GM12891 (cell line): ENCODE measurements at regions not wholly inside any gene's neighbourhood (a gene's known extent, or its start where the extent isn't known, plus 50 kb on each side); places are given as distances from the start of the nearest gene placed in this dataset.
"Not testable (repeated sequence)": the region's sequence is repeated elsewhere in the genome, so short reads cannot be mapped to it uniquely, and the experiment has no call there.

Experiments used
- DNase-seq: peaks from one replicate; pipeline ENCODE4 v3.0.0; 2011; ENCODE audit warnings: low spot score; ENCODE audit not compliant: insufficient read length
- FAIRE-seq: peaks from 2 replicates; lab custom pipeline; 2011; peaks lifted over from hg19 to GRCh38; lab: Jason Lieb, UNC
- PAX5 ChIP-seq: IDR thresholded peaks from 2 replicates; pipeline ENCODE4 v1.6.1; 2011; ENCODE audit warnings: low read length, moderate library complexity, mild to moderate bottlenecking; ENCODE audit not compliant: insufficient read depth, severe bottlenecking
- POLR2A ChIP-seq: IDR thresholded peaks from 2 replicates; pipeline ENCODE4 v1.6.1; 2011; ENCODE audit warnings: low read depth, low read length, control low read depth
- POLR2AphosphoS5 ChIP-seq: IDR thresholded peaks from 2 replicates; pipeline ENCODE4 v1.6.1; 2011; ENCODE audit warnings: low read depth, low read length, control low read depth
- POU2F2 ChIP-seq: IDR thresholded peaks from 2 replicates; pipeline ENCODE4 v1.6.1; 2011; ENCODE audit warnings: low read depth, mild to moderate bottlenecking, control low read depth, low read length, moderate library complexity
- SPI1 ChIP-seq: IDR thresholded peaks from 2 replicates; pipeline ENCODE4 v1.6.1; 2011; ENCODE audit warnings: low read depth, low read length, control low read depth
- TAF1 ChIP-seq: IDR thresholded peaks from 2 replicates; pipeline ENCODE4 v1.6.1; 2011; ENCODE audit warnings: low read depth, low read length, control low read depth

DNA sequence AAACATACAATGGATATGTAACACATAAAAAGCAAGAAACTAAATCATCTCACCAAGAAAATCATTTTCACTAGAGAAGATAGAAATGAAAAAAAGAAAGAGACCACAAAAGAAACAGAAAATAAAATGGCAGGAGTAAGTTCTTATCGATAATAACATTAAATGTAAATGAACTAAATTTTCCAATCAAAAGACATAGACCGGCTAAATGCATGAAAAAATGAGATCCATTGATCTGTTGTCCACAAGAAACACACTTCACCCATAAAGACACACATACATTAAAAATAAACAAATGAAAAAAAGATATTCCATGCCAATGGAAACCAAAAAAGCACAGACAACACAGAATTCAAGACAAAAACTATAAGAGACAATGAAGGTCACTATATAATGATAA lies 1771.9 kb downstream of the SI start:
- TF ChIP-seq POLR2AphosphoS5: no peak
- no peak for TF ChIP-seq POU2F2
- no peak for TF ChIP-seq PAX5
- DNase-seq: no peak
- FAIRE-seq: no peak

DNA sequence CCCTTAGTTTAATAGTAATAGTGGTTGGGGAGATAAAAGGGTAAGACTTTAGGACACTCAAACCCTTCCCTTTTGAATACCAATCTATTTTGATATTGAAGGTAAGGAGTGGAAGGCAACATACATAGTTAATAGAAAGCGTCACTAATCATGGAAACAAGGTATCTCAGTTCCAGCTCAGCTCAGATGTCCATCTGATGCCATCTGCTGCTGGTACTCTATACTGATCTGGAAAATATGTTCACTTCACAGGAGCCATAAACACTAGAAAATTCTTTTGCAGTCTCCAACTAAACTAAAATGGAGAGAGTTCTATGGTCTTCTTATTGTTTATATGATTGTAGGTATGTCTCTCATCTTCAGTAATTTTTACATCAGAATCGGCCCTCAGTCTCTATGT lies 1777.1 kb downstream of the OTOL1 start:
- TF ChIP-seq PAX5 (no peak), POLR2AphosphoS5 (no peak), POU2F2 (no peak)
- no peak for FAIRE-seq
- no peak for DNase-seq

- TF ChIP-seq TAF1 (no peak), POLR2AphosphoS5 (no peak), POU2F2 (no peak), SPI1 (no peak), PAX5 (no peak), POLR2A (no peak)
- no peak for DNase-seq
- no peak for FAIRE-seq
These were observed 1770.1 kb downstream of the OTOL1 start for GRCh38 chr3:163266731-163267130.

- FAIRE-seq: no peak
- no peak for DNase-seq
- TF ChIP-seq TAF1 (no peak), POLR2A (no peak), PAX5 (no peak), POU2F2 (no peak), SPI1 (no peak), POLR2AphosphoS5 (no peak)
These were observed 1765.0 kb downstream of the OTOL1 start for GRCh38 chr3:163261618-163262017.

- DNase-seq: no peak
- no peak for FAIRE-seq
- no peak for TF ChIP-seq POLR2AphosphoS5
- no peak for TF ChIP-seq TAF1
- TF ChIP-seq SPI1: no peak
- TF ChIP-seq POLR2A: no peak
- TF ChIP-seq PAX5: no peak
- no peak for TF ChIP-seq POU2F2
These were observed 1764.4 kb downstream of the OTOL1 start for GRCh38 chr3:163261056-163261455.

GRCh38 chr3:163218336-163218735 lies 1721.7 kb downstream of the OTOL1 start:
- FAIRE-seq: no peak
- no peak for DNase-seq
- no peak for TF ChIP-seq TAF1
- TF ChIP-seq PAX5: no peak
- TF ChIP-seq SPI1: no peak
- no peak for TF ChIP-seq POLR2A
- no peak for TF ChIP-seq POU2F2
- no peak for TF ChIP-seq POLR2AphosphoS5

GRCh38 chr3:163213838-163214237 lies 1717.2 kb downstream of the OTOL1 start:
- FAIRE-seq: no peak
- TF ChIP-seq POLR2A: no peak
- no peak for TF ChIP-seq SPI1
- TF ChIP-seq POLR2AphosphoS5: no peak
- no peak for TF ChIP-seq POU2F2
- TF ChIP-seq TAF1: no peak
- DNase-seq: no peak

GRCh38 chr3:163196815-163197374 lies 1700.3 kb downstream of the OTOL1 start:
- DNase-seq: no peak
- no peak for TF ChIP-seq POLR2A
- TF ChIP-seq SPI1: no peak
- no peak for FAIRE-seq

DNA sequence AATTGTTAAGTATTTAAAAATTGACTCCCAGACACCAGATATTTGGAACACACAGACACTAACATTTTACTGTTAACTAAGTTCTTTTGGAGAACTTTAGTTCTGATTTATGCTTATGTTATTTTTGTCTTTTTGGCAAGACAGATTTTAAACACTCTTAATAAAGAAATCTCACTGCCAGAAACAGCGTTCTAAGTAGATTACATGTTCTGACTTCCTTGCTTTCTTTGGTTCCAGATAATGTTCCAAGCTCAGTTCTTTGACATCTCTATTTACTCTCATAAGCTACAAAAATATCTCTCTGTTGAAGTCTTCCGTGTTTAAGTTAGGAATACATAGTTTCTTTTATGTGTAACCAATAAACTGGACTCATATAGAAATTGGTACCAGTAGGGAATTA lies 1699.6 kb downstream of the OTOL1 start:
- TF ChIP-seq POLR2AphosphoS5: no peak
- TF ChIP-seq TAF1: no peak
- TF ChIP-seq SPI1: no peak
- no peak for TF ChIP-seq PAX5
- no peak for TF ChIP-seq POLR2A
- no peak for TF ChIP-seq POU2F2
- no peak for FAIRE-seq
- DNase-seq: no peak

- FAIRE-seq: no peak
- no peak for TF ChIP-seq POU2F2
- no peak for TF ChIP-seq POLR2A
- TF ChIP-seq TAF1: no peak
- TF ChIP-seq SPI1: no peak
- TF ChIP-seq PAX5: no peak
- TF ChIP-seq POLR2AphosphoS5: no peak
- no peak for DNase-seq
These were observed 1689.2 kb downstream of the OTOL1 start for GRCh38 chr3:163185721-163186350.

GRCh38 chr3:163175970-163176369 lies 1679.4 kb downstream of the OTOL1 start:
- DNase-seq (no peak), FAIRE-seq (no peak)
- TF ChIP-seq POLR2A (no peak), PAX5 (no peak), TAF1 (no peak), POLR2AphosphoS5 (no peak)

DNA sequence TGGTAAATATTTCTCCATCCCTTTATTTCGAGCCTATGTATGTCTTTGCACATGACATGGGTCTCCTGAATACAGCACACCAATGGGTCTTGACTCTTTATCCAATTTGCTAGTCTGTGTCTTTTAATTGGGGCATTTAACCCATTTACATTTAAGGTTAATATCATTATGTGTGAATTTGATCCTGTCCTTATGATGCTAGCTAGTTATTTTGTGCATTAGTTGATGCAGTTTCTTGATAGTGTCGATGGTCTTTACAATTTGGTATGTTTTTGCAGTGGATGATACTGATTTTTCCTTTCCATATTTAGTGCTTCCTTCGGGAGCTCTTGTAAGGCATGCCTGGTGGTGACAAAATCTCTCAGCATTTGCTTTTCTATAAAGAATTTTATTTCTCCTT lies 1675.9 kb downstream of the OTOL1 start:
- not testable (repeated sequence) for DNase-seq, FAIRE-seq
